ENCODE measurements at regions not wholly inside any gene's neighbourhood (a gene's known extent, or its start where the extent isn't known, plus 50 kb on each side); places are given as distances from the start of the nearest gene placed in this dataset.

- TF ChIP-seq CTCF (IDR thresholded peaks at IDR 0.05; ENCODE audit: insufficient read depth, low read length, poor library complexity, severe bottlenecking) (no peak), EZH2phosphoT487 (conservative IDR thresholded peaks at IDR 0.05; ENCODE audit: low read length) (no peak)
Observed at GRCh38 chr21:28387220-28387619, 605.5 kb downstream of the LTN1 start.
